ENCODE measurements at regions not wholly inside any gene's neighbourhood (a gene's known extent, or its start where the extent isn't known, plus 50 kb on each side); places are given as distances from the start of the nearest gene placed in this dataset.

DNA sequence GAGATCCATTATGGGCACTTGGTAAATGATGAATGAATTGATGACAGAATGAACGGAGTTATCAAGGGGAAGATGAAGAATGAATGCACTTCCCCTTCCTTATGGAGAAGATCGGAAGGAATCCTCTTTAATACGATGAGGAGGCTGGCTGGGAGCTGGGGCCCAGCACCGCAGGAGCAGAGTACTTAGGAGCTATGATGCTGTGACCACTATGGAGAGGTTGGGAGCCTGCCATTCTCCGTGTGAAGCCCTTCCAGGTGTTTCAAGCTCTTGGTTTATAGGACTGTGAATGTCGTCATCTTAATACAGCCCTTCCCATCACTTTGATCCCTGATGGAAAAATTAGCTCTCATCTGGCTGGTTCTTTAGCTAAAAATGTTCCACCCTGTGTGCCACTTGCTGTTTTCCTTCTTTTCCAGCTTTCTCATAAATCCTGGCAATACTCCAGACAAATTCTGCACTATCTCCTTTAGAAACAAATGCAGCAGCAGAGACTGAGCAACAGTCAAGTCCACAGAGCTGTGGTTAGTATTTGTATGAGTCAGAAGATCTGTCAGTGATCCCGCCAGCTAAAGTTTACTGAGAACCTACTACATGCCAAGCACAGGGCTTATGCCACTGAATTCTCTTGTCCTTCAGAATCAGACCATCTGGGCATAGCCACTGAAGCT, 263.1 kb upstream of the CRY1 start:
- TF ChIP-seq, protein P1, sequence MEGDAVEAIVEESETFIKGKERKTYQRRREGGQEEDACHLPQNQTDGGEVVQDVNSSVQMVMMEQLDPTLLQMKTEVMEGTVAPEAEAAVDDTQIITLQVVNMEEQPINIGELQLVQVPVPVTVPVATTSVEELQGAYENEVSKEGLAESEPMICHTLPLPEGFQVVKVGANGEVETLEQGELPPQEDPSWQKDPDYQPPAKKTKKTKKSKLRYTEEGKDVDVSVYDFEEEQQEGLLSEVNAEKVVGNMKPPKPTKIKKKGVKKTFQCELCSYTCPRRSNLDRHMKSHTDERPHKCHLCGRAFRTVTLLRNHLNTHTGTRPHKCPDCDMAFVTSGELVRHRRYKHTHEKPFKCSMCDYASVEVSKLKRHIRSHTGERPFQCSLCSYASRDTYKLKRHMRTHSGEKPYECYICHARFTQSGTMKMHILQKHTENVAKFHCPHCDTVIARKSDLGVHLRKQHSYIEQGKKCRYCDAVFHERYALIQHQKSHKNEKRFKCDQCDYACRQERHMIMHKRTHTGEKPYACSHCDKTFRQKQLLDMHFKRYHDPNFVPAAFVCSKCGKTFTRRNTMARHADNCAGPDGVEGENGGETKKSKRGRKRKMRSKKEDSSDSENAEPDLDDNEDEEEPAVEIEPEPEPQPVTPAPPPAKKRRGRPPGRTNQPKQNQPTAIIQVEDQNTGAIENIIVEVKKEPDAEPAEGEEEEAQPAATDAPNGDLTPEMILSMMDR (IDR thresholded peaks at IDR 0.05; ENCODE audit: control extremely low read depth, extremely low read depth) = no peak
- H3K9ac ChIP-seq (ENCODE audit: insufficient read depth in 1 of 2, low read length in 2 of 2) = no peak overlapping the region
- WGBS, 2 donors = 71 to 80% methylated on average over 7 of the region's 7 CpGs
- ATAC-seq (ENCODE audit: insufficient read depth, low FRiP score) (no peak), DNase-seq (peak in 1 of 3 donors; percentile 14)
- H3K4me1 ChIP-seq (ENCODE audit: control insufficient read depth in 5 of 5, insufficient read depth in 5 of 5, low read length in 5 of 5) = no peaks in the 10 kb centered on the region
- H3K36me3 ChIP-seq (ENCODE audit: control insufficient read depth in 4 of 4, insufficient read depth in 4 of 4, low read length in 4 of 4) = no peaks in the 10 kb centered on the region
- H3K9me3 ChIP-seq (ENCODE audit: control insufficient read depth in 4 of 4, insufficient read depth in 3 of 4, low read length in 3 of 4) = peaks cover 0 to 5% (median 0%) of the 10 kb centered on the region in 4 donors
- H3K27me3 ChIP-seq (ENCODE audit: control insufficient read depth in 3 of 3, insufficient read depth in 3 of 3, low read length in 2 of 3) = peaks cover 0 to 10% (median 4%) of the 10 kb centered on the region in 3 donors
- no peak overlapping the region for H3K4me3 ChIP-seq
- no peak overlapping the region for H3K27ac ChIP-seq (ENCODE audit: low read depth in 1 of 2, low read length in 1 of 2)

DNA sequence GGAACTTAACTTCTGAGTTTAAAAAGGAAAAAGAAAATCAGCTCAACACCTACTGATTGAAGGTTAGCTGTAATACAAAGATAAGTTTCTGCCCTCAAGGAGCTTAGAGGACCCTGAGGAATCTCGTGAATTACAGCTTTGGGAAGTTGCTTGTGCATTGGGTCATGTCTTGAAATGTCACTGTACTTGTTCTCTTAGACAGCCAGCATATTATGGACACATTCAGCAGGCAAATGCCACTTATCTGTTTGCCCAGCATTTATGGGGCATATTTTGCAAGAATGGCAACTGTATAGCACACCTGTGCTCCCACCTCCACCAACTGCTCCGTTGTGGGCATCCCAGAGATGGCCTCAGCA, 263.6 kb upstream of the CRY1 start:
- H3K9me3 ChIP-seq (ENCODE audit: control insufficient read depth in 4 of 4, insufficient read depth in 3 of 4, low read length in 3 of 4) = peaks cover 0 to 5% (median 0%) of the 10 kb centered on the region in 4 donors
- WGBS, 2 donors = 73 to 81% methylated on average over 2 of the region's 2 CpGs
- peaks cover 0 to 12% (median 4%) of the 10 kb centered on the region in 3 donors for H3K27me3 ChIP-seq (ENCODE audit: control insufficient read depth in 3 of 3, insufficient read depth in 3 of 3, low read length in 2 of 3)
- no peaks in the 10 kb centered on the region for H3K4me1 ChIP-seq (ENCODE audit: control insufficient read depth in 5 of 5, insufficient read depth in 5 of 5, low read length in 5 of 5)
- no peak for ATAC-seq (ENCODE audit: insufficient read depth, low FRiP score)
- H3K4me3 ChIP-seq = no peak overlapping the region
- no peak for DNase-seq
- H3K9ac ChIP-seq (ENCODE audit: insufficient read depth in 1 of 2, low read length in 2 of 2) = no peak overlapping the region
- TF ChIP-seq, protein P1 (IDR thresholded peaks at IDR 0.05; ENCODE audit: control extremely low read depth, extremely low read depth) = no peak
- H3K36me3 ChIP-seq (ENCODE audit: control insufficient read depth in 4 of 4, insufficient read depth in 4 of 4, low read length in 4 of 4) = no peaks in the 10 kb centered on the region
- no peak overlapping the region for H3K27ac ChIP-seq (ENCODE audit: low read depth in 1 of 2, low read length in 1 of 2)

DNA sequence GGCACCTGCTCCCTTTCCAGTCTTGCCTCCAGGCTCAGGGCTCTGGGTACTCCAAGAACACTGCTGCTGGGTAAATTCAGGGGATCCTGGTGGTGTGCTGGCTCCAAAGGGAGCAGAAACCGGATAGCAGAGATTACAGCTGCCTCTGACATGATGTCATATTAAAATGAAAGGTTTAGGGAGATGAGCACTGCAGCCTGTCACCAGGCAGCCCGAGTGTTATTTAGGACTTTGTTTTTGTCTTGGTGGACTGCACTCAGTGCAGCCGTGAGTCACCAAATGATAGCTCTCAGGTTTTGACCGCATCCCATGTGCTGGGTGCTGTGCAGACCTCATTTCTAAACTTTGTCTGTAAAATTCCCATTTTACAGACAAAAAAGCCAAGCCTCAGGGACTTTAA, 266.0 kb upstream of the CRY1 start:
- Histone ChIP-seq H3K9me3 (ENCODE audit: control insufficient read depth in 4 of 4, insufficient read depth in 3 of 4, low read length in 3 of 4) (no peaks in the 10 kb centered on the region), H3K36me3 (ENCODE audit: control insufficient read depth in 4 of 4, insufficient read depth in 4 of 4, low read length in 4 of 4) (no peaks in the 10 kb centered on the region), H3K4me1 (ENCODE audit: control insufficient read depth in 5 of 5, insufficient read depth in 5 of 5, low read length in 5 of 5) (no peaks in the 10 kb centered on the region), H3K4me3 (no peak overlapping the region), H3K9ac (ENCODE audit: insufficient read depth in 1 of 2, low read length in 2 of 2) (no peak overlapping the region), H3K27me3 (ENCODE audit: control insufficient read depth in 3 of 3, insufficient read depth in 3 of 3, low read length in 2 of 3) (peaks cover 0 to 14% (median 6%) of the 10 kb centered on the region in 3 donors), H3K27ac (ENCODE audit: low read depth in 1 of 2, low read length in 1 of 2) (no peak overlapping the region)
- TF ChIP-seq, protein P1 (IDR thresholded peaks at IDR 0.05; ENCODE audit: control extremely low read depth, extremely low read depth) = no peak
- no peak for ATAC-seq (ENCODE audit: insufficient read depth, low FRiP score)
- no peak for DNase-seq
- 67 to 72% methylated on average over 4 of the region's 4 CpGs for WGBS, 2 donors

DNA sequence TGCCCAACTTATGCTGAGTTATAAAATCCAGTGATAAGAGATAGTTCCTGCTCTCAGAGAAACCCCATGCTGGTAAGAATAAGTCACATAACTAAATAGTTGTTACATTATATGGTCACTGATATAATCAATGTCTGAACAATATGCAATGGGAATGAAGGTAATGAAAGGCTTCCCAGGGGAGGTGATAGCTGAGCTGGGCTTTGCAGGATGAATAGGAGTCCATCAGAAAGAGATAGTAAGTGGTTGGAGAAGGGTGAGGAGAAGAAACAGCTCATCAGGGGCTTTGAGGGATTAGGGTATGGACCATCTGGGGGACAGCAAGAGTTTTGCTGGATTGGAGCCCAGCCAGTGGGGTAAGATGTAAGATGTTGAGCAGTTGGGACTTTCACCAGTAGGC, 266.7 kb upstream of the CRY1 start:
- no peak for ATAC-seq (ENCODE audit: insufficient read depth, low FRiP score)
- H3K4me3 ChIP-seq = no peak overlapping the region
- peaks cover 0 to 14% (median 6%) of the 10 kb centered on the region in 3 donors for H3K27me3 ChIP-seq (ENCODE audit: control insufficient read depth in 3 of 3, insufficient read depth in 3 of 3, low read length in 2 of 3)
- H3K9ac ChIP-seq (ENCODE audit: insufficient read depth in 1 of 2, low read length in 2 of 2) = no peak overlapping the region
- no peak for DNase-seq
- no peaks in the 10 kb centered on the region for H3K9me3 ChIP-seq (ENCODE audit: control insufficient read depth in 4 of 4, insufficient read depth in 3 of 4, low read length in 3 of 4)
- TF ChIP-seq, protein P1 (IDR thresholded peaks at IDR 0.05; ENCODE audit: control extremely low read depth, extremely low read depth) = no peak
- no peak overlapping the region for H3K27ac ChIP-seq (ENCODE audit: low read depth in 1 of 2, low read length in 1 of 2)
- no peaks in the 10 kb centered on the region for H3K4me1 ChIP-seq (ENCODE audit: control insufficient read depth in 5 of 5, insufficient read depth in 5 of 5, low read length in 5 of 5)
- H3K36me3 ChIP-seq (ENCODE audit: control insufficient read depth in 4 of 4, insufficient read depth in 4 of 4, low read length in 4 of 4) = no peaks in the 10 kb centered on the region

All from lung (tissue), 11 donors.